ENCODE measurements at regions not wholly inside any gene's neighbourhood (a gene's known extent, or its start where the extent isn't known, plus 50 kb on each side); places are given as distances from the start of the nearest gene placed in this dataset.

DNA sequence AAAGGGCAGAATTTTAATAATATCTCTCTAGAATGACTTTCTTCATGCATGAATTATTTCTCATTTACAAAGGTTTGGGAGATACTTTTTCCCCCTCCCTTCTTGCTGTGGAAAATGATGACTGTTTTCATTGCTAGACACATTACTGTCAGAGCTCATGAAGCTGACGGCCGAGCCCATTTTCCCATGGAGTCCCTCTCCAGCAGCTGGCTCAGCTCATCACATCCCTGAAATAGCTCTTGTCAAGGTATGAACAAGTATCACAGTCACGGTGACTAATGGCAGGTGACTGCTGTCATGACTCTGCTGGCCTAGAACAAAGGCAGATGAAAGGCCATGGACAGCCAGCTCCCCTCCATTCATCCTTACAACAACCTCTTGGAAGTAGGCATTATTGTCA, 208.1 kb downstream of the ABCC12 start:
- TF ChIP-seq, protein P1, sequence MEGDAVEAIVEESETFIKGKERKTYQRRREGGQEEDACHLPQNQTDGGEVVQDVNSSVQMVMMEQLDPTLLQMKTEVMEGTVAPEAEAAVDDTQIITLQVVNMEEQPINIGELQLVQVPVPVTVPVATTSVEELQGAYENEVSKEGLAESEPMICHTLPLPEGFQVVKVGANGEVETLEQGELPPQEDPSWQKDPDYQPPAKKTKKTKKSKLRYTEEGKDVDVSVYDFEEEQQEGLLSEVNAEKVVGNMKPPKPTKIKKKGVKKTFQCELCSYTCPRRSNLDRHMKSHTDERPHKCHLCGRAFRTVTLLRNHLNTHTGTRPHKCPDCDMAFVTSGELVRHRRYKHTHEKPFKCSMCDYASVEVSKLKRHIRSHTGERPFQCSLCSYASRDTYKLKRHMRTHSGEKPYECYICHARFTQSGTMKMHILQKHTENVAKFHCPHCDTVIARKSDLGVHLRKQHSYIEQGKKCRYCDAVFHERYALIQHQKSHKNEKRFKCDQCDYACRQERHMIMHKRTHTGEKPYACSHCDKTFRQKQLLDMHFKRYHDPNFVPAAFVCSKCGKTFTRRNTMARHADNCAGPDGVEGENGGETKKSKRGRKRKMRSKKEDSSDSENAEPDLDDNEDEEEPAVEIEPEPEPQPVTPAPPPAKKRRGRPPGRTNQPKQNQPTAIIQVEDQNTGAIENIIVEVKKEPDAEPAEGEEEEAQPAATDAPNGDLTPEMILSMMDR (IDR thresholded peaks at IDR 0.05) = no peak
- no peak for TF ChIP-seq POLR2A (IDR thresholded peaks at IDR 0.05)
